HG03439 (cell line): ENCODE measurements at regions not wholly inside any gene's neighbourhood (a gene's known extent, or its start where the extent isn't known, plus 50 kb on each side); places are given as distances from the start of the nearest gene placed in this dataset.
"Not testable (repeated sequence)": the region's sequence is repeated elsewhere in the genome, so short reads cannot be mapped to it uniquely, and the experiment has no call there.

Experiments
- ATAC-seq: cut with Tn5 transposase; IDR thresholded peaks from one replicate; pipeline ENCODE4 v1.9.1; 2021; ENCODE audit warnings: mild to moderate bottlenecking, moderate library complexity; ENCODE audit not compliant: unreplicated experiment

GRCh38 chr20:50354721-50355589 is 155.2 kb upstream of the PTPN1 start:
- ATAC-seq: no peak

- ATAC-seq: no peak
Measured at GRCh38 chr20:50355590-50356524, 154.3 kb upstream of the PTPN1 start.

- ATAC-seq: no peak
Measured at GRCh38 chr20:50356525-50356885, 153.7 kb upstream of the PTPN1 start.

GRCh38 chr20:50356962-50357782 is 153.0 kb upstream of the PTPN1 start:
- no peak for ATAC-seq

GRCh38 chr20:50357783-50358161 is 152.4 kb upstream of the PTPN1 start:
- no peak for ATAC-seq

GRCh38 chr20:50358166-50358565 is 152.0 kb upstream of the PTPN1 start:
- ATAC-seq: no peak

GRCh38 chr20:50358971-50359370 is 151.2 kb upstream of the PTPN1 start:
- no peak for ATAC-seq

GRCh38 chr20:50359607-50360217 is 150.5 kb upstream of the PTPN1 start:
- ATAC-seq: no peak

- ATAC-seq: no peak
Measured at GRCh38 chr20:50360218-50360672, 149.9 kb upstream of the PTPN1 start.

- ATAC-seq: no peak
Measured at GRCh38 chr20:50360921-50361320, 149.3 kb upstream of the PTPN1 start.

- not testable (repeated sequence) for ATAC-seq
Measured at GRCh38 chr20:50362177-50362576, 148.0 kb upstream of the PTPN1 start.

- ATAC-seq: no peak
Measured at GRCh38 chr20:50363027-50363426, 147.2 kb upstream of the PTPN1 start.

GRCh38 chr20:50363479-50363878 is 146.7 kb upstream of the PTPN1 start:
- ATAC-seq: no peak

- no peak for ATAC-seq
Measured at GRCh38 chr20:50364542-50364941, 145.6 kb upstream of the PTPN1 start.

- no peak for ATAC-seq
Measured at GRCh38 chr20:50366270-50367103, 143.7 kb upstream of the PTPN1 start.

- no peak for ATAC-seq
Measured at GRCh38 chr20:50367104-50367674, 143.0 kb upstream of the PTPN1 start.

GRCh38 chr20:50367739-50368375 is 142.3 kb upstream of the PTPN1 start:
- no peak for ATAC-seq

GRCh38 chr20:50368386-50368785 is 141.8 kb upstream of the PTPN1 start:
- ATAC-seq: no peak

GRCh38 chr20:50368813-50369224 is 141.4 kb upstream of the PTPN1 start:
- ATAC-seq: no peak
